Activated CD4-positive, alpha-beta T cell treated with anti-CD3 and anti-CD28 coated beads, Interleukin-2, amount 10 ng/mL, durations not matched to agents 7 days and 5 days (primary cell): ENCODE measurements at regions not wholly inside any gene's neighbourhood (a gene's known extent, or its start where the extent isn't known, plus 50 kb on each side); places are given as distances from the start of the nearest gene placed in this dataset.
"Not testable (repeated sequence)": the region's sequence is repeated elsewhere in the genome, so short reads cannot be mapped to it uniquely, and the experiment has no call there.

Experiments
- CTCF ChIA-PET: fragments of 350-600 bp; sonication (Branson Sonifier 250); formaldehyde crosslinking; loops from one replicate; lab custom pipeline; 2021; ENCODE audit warnings: antibody characterized with exemption; lab: Charles Lee
- POLR2A ChIA-PET: fragments of 350-600 bp; sonication (Branson Sonifier 250); formaldehyde crosslinking; loops from one replicate; lab custom pipeline; 2021; ENCODE audit warnings: antibody characterized with exemption; lab: Charles Lee
- DNase-seq: peaks from one replicate; pipeline ENCODE4 v3.0.0-alpha.2; 2020
- H3K27ac Mint-ChIP-seq: one replicate; pipeline ENCODE4 v1.8.0; 2021; ENCODE audit warnings: mild to moderate bottlenecking, moderate library complexity, mixed read lengths
- H3K27me3 Mint-ChIP-seq: one replicate; pipeline ENCODE4 v1.8.0; 2021; ENCODE audit warnings: mixed read lengths
- H3K36me3 Mint-ChIP-seq: one replicate; pipeline ENCODE4 v1.8.0; 2021; ENCODE audit warnings: low read depth, mixed read lengths
- H3K4me1 Mint-ChIP-seq: one replicate; pipeline ENCODE4 v1.8.0; 2021; ENCODE audit warnings: mixed read lengths
- H3K4me3 Mint-ChIP-seq: one replicate; pipeline ENCODE4 v1.8.0; 2021; ENCODE audit warnings: mild to moderate bottlenecking, moderate library complexity, mixed read lengths
- H3K9me3 Mint-ChIP-seq: one replicate; pipeline ENCODE4 v1.8.0; 2021; ENCODE audit warnings: mixed read lengths

- Mint-ChIP-seq H3K9me3 (peaks cover 5% of the 10 kb centered on the region), H3K4me1 (no peaks in the 10 kb centered on the region), H3K36me3 (no peaks in the 10 kb centered on the region), H3K27me3 (no peaks in the 10 kb centered on the region), H3K27ac (no peak overlapping the region), H3K4me3 (no peak overlapping the region)
- no peak for DNase-seq
- ChIA-PET CTCF (no interaction called here), POLR2A (no interaction called here)
Observed at GRCh38 chr2:185954389-185954788, 215.8 kb downstream of the FSIP2 start.

GRCh38 chr2:185955050-185955449 is 216.4 kb downstream of the FSIP2 start:
- CTCF ChIA-PET = no interaction called here
- Mint-ChIP-seq H3K36me3 (no peaks in the 10 kb centered on the region), H3K4me1 (no peaks in the 10 kb centered on the region)

GRCh38 chr2:185967335-185967734 is 228.7 kb downstream of the FSIP2 start:
- Mint-ChIP-seq H3K4me3 (no peak overlapping the region), H3K27me3 (no peaks in the 10 kb centered on the region), H3K9me3 (peaks cover under 1% of the 10 kb centered on the region), H3K4me1 (no peaks in the 10 kb centered on the region), H3K27ac (no peak overlapping the region), H3K36me3 (no peaks in the 10 kb centered on the region)
- CTCF ChIA-PET = no interaction called here
- no peak for DNase-seq
- POLR2A ChIA-PET = no interaction called here

More at GRCh38 chr2:185955050-185955449, 216.4 kb downstream of the FSIP2 start:
- no peak overlapping the region for H3K4me3 Mint-ChIP-seq
- H3K27ac Mint-ChIP-seq = no peak overlapping the region
- peaks cover 6% of the 10 kb centered on the region for H3K9me3 Mint-ChIP-seq
- POLR2A ChIA-PET = no interaction called here
- no peaks in the 10 kb centered on the region for H3K27me3 Mint-ChIP-seq
- DNase-seq = no peak

- peaks cover 9% of the 10 kb centered on the region for H3K9me3 Mint-ChIP-seq
- no peaks in the 10 kb centered on the region for H3K36me3 Mint-ChIP-seq
- DNase-seq = no peak
- no peak overlapping the region for H3K4me3 Mint-ChIP-seq
- POLR2A ChIA-PET = no interaction called here
- H3K27me3 Mint-ChIP-seq = no peaks in the 10 kb centered on the region
- H3K27ac Mint-ChIP-seq = no peak overlapping the region
- CTCF ChIA-PET = interaction anchor here (1.6 kb wide), 1 partner anchor 22 kb away, joined by 3 read pairs; no protein-coding TSS in a partner anchor
- H3K4me1 Mint-ChIP-seq = no peaks in the 10 kb centered on the region
Observed at GRCh38 chr2:185970148-185970852, 231.7 kb downstream of the FSIP2 start.

- no peak for DNase-seq
- CTCF ChIA-PET = no interaction called here
- Mint-ChIP-seq H3K9me3 (peaks cover 3% of the 10 kb centered on the region), H3K4me3 (no peak overlapping the region), H3K27ac (no peak overlapping the region), H3K36me3 (no peaks in the 10 kb centered on the region), H3K27me3 (no peaks in the 10 kb centered on the region), H3K4me1 (no peaks in the 10 kb centered on the region)
- POLR2A ChIA-PET = no interaction called here
Observed at GRCh38 chr2:185978634-185979407, 240.2 kb downstream of the FSIP2 start.

- Mint-ChIP-seq H3K4me1 (no peaks in the 10 kb centered on the region), H3K36me3 (no peaks in the 10 kb centered on the region), H3K27ac (no peak overlapping the region), H3K27me3 (no peaks in the 10 kb centered on the region), H3K4me3 (no peak overlapping the region), H3K9me3 (no peaks in the 10 kb centered on the region)
- ChIA-PET POLR2A (no interaction called here), CTCF (no interaction called here)
- no peak for DNase-seq
Observed at GRCh38 chr2:185979546-185980071, 241.0 kb downstream of the FSIP2 start.

- H3K27me3 Mint-ChIP-seq = no peaks in the 10 kb centered on the region
- POLR2A ChIA-PET = no interaction called here
- no peaks in the 10 kb centered on the region for H3K9me3 Mint-ChIP-seq
- no peaks in the 10 kb centered on the region for H3K4me1 Mint-ChIP-seq
- H3K27ac Mint-ChIP-seq = no peak overlapping the region
- H3K36me3 Mint-ChIP-seq = no peaks in the 10 kb centered on the region
- no peak overlapping the region for H3K4me3 Mint-ChIP-seq
- CTCF ChIA-PET = no interaction called here
- DNase-seq = no peak
Observed at GRCh38 chr2:185980944-185981343, 242.3 kb downstream of the FSIP2 start.

GRCh38 chr2:185984670-185985069 is 246.1 kb downstream of the FSIP2 start:
- CTCF ChIA-PET = no interaction called here
- Mint-ChIP-seq H3K9me3 (no peaks in the 10 kb centered on the region), H3K4me1 (no peaks in the 10 kb centered on the region), H3K4me3 (no peak overlapping the region), H3K27me3 (no peaks in the 10 kb centered on the region), H3K27ac (no peak overlapping the region), H3K36me3 (no peaks in the 10 kb centered on the region)
- POLR2A ChIA-PET = no interaction called here
- no peak for DNase-seq

GRCh38 chr2:185988907-185989306 is 250.3 kb downstream of the FSIP2 start:
- H3K27me3 Mint-ChIP-seq, H3K9me3 Mint-ChIP-seq, DNase-seq, POLR2A ChIA-PET, H3K27ac Mint-ChIP-seq, CTCF ChIA-PET, H3K4me3 Mint-ChIP-seq, H3K4me1 Mint-ChIP-seq, H3K36me3 Mint-ChIP-seq: not testable (repeated sequence)

GRCh38 chr2:185990861-185991525 is 252.4 kb downstream of the FSIP2 start:
- Mint-ChIP-seq H3K27ac (no peak overlapping the region), H3K9me3 (no peaks in the 10 kb centered on the region), H3K4me3 (no peak overlapping the region), H3K27me3 (no peaks in the 10 kb centered on the region), H3K36me3 (no peaks in the 10 kb centered on the region), H3K4me1 (no peaks in the 10 kb centered on the region)
- POLR2A ChIA-PET = no interaction called here
- CTCF ChIA-PET = interaction anchor here (0.7 kb wide), 1 partner anchor 1575 kb away, joined by 3 read pairs; no protein-coding TSS in a partner anchor
- DNase-seq = no peak

GRCh38 chr2:185998562-185999070 is 260.0 kb downstream of the FSIP2 start:
- ChIA-PET CTCF (no interaction called here), POLR2A (no interaction called here)
- no peaks in the 10 kb centered on the region for H3K9me3 Mint-ChIP-seq
- no peaks in the 10 kb centered on the region for H3K36me3 Mint-ChIP-seq
- no peak for DNase-seq
- no peaks in the 10 kb centered on the region for H3K4me1 Mint-ChIP-seq
- no peak overlapping the region for H3K4me3 Mint-ChIP-seq
- no peaks in the 10 kb centered on the region for H3K27me3 Mint-ChIP-seq
- H3K27ac Mint-ChIP-seq = no peak overlapping the region

- Mint-ChIP-seq H3K4me1 (no peaks in the 10 kb centered on the region), H3K27ac (no peak overlapping the region), H3K9me3 (peaks cover 3% of the 10 kb centered on the region), H3K27me3 (no peaks in the 10 kb centered on the region), H3K4me3 (no peak overlapping the region), H3K36me3 (no peaks in the 10 kb centered on the region)
- POLR2A ChIA-PET = no interaction called here
- no peak for DNase-seq
- CTCF ChIA-PET = no interaction called here
Observed at GRCh38 chr2:186009341-186009740, 270.7 kb downstream of the FSIP2 start.

GRCh38 chr2:186017278-186017677 is 278.7 kb downstream of the FSIP2 start:
- Mint-ChIP-seq H3K27ac (no peak overlapping the region), H3K36me3 (no peaks in the 10 kb centered on the region), H3K9me3 (peaks cover 2% of the 10 kb centered on the region), H3K27me3 (no peaks in the 10 kb centered on the region), H3K4me3 (no peak overlapping the region), H3K4me1 (no peaks in the 10 kb centered on the region)
- ChIA-PET CTCF (no interaction called here), POLR2A (no interaction called here)
- no peak for DNase-seq
